ENCODE measurements at regions not wholly inside any gene's neighbourhood (a gene's known extent, or its start where the extent isn't known, plus 50 kb on each side); places are given as distances from the start of the nearest gene placed in this dataset.

DNA sequence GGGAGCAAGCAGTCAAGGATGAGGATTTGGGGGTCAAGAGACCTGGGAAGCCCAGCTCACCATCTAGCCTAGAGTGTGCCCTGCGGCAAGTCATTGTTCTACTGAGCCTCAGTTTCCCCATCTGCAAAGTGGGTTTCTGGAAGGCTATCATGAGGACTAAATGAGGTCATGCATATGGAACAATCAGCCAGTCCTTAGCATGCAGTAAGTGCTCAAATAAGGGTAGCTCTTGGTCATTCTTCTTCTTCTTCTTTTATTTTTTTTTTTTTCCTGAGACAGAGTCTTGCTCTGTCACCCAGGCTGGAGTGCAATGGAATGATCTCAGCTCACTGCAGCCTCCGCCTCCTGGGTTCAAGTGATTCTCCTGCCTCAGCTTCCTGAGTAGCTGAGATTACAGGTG is 99.9 kb upstream of the RUNX3 start:
- intact Hi-C loops (cut with DNase I) = no loop called here
- no peak for TF ChIP-seq EP300 (IDR thresholded peaks at IDR 0.05)
- TF ChIP-seq POLR2AphosphoS5 (IDR thresholded peaks at IDR 0.05) = no peak
- Histone ChIP-seq H3K4me3 (no peak overlapping the region), H3K27ac (replicated peaks in 1 of 4) (no peak overlapping the region), H3K36me3 (no peaks in the 10 kb centered on the region), H3K9me3 (no peaks in the 10 kb centered on the region), H3K4me1 (peaks cover 0 to 17% (median 11%) of the 10 kb centered on the region in 4 donors), H3K27me3 (no peaks in the 10 kb centered on the region)
- DNase-seq (ENCODE audit: extremely low spot score) = no peak
- WGBS = 90% methylated on average over 2 of the region's 2 CpGs

DNA sequence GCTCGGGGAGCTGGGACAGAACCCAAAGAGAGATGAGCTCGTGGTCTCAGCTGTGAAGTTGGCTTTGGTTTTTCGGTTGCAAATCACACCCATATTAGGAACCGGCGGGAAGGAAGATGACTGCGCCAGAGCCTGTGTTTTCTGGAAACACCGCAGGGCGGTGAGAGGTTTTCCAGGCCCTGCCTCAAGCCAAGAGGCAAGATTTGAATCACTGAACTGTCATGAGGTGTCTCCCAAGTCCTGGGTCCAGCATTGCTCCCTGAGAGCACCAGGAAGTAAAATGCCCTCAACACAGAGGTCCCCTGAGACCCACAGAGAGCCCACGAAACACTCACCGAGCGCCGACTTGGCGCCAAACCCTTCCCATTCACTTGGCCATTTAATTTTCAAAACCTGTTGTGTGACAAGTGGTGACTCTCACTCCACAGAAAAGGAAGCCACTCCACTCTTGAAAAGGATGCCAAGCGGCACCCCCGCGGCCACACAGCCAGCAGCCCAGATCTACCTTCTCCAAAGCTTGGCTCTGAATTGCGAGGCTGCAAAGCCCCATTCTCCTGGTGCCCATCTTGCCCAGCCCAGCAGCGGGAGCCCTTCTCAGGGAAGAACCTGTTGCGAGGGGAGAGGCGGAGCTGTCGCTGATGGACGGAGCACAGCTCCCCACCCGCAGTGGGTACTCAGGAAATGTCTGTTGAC is 99.0 kb upstream of the RUNX3 start:
- Histone ChIP-seq H3K4me1 (peaks cover 0 to 14% (median 11%) of the 10 kb centered on the region in 4 donors), H3K9me3 (no peaks in the 10 kb centered on the region), H3K36me3 (no peaks in the 10 kb centered on the region), H3K4me3 (no peak overlapping the region), H3K27me3 (no peaks in the 10 kb centered on the region), H3K27ac (replicated peaks in 1 of 4) (no peak overlapping the region)
- TF ChIP-seq, protein P1, sequence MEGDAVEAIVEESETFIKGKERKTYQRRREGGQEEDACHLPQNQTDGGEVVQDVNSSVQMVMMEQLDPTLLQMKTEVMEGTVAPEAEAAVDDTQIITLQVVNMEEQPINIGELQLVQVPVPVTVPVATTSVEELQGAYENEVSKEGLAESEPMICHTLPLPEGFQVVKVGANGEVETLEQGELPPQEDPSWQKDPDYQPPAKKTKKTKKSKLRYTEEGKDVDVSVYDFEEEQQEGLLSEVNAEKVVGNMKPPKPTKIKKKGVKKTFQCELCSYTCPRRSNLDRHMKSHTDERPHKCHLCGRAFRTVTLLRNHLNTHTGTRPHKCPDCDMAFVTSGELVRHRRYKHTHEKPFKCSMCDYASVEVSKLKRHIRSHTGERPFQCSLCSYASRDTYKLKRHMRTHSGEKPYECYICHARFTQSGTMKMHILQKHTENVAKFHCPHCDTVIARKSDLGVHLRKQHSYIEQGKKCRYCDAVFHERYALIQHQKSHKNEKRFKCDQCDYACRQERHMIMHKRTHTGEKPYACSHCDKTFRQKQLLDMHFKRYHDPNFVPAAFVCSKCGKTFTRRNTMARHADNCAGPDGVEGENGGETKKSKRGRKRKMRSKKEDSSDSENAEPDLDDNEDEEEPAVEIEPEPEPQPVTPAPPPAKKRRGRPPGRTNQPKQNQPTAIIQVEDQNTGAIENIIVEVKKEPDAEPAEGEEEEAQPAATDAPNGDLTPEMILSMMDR (IDR thresholded peaks at IDR 0.05) = no peak
- TF ChIP-seq POLR2A (IDR thresholded peaks at IDR 0.05; ENCODE audit: low read depth) (no peak), EP300 (IDR thresholded peaks at IDR 0.05) (no peak), POLR2AphosphoS5 (IDR thresholded peaks at IDR 0.05) (no peak)
- no peak for DNase-seq (ENCODE audit: extremely low spot score)
- WGBS = 78% methylated on average over 23 of the region's 23 CpGs
- intact Hi-C loops (cut with DNase I) = no loop called here

DNA sequence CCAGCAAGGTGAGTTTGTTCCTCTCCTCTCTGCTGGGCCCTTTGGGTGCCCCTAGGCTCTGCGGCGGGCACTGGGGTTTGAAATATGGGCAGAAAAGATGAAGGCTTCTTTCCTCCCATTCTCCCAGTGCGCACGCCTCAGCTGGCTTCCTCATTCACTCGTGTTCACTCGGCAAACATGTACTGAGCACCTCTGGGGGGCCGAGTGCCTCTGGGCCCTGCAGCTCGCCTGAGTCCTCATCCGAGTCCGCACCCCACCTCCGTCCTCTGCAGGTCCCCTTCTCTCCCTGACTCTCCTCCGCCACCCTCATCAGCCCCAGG is 98.5 kb upstream of the RUNX3 start:
- Histone ChIP-seq H3K36me3 (no peaks in the 10 kb centered on the region), H3K9me3 (no peaks in the 10 kb centered on the region), H3K4me1 (peaks cover 0 to 14% (median 11%) of the 10 kb centered on the region in 4 donors), H3K4me3 (no peak overlapping the region), H3K27ac (replicated peaks in 1 of 4) (no peak overlapping the region), H3K27me3 (no peaks in the 10 kb centered on the region)
- 84% methylated on average over 10 of the region's 12 CpGs for WGBS
- no peak for DNase-seq (ENCODE audit: extremely low spot score)
- intact Hi-C loops (cut with DNase I) = no loop called here
- TF ChIP-seq POLR2A (IDR thresholded peaks at IDR 0.05; ENCODE audit: low read depth) = no peak
- no peak for TF ChIP-seq POLR2AphosphoS5 (IDR thresholded peaks at IDR 0.05)
- TF ChIP-seq EP300 (IDR thresholded peaks at IDR 0.05) = no peak
- TF ChIP-seq, protein P1 (IDR thresholded peaks at IDR 0.05) = no peak

DNA sequence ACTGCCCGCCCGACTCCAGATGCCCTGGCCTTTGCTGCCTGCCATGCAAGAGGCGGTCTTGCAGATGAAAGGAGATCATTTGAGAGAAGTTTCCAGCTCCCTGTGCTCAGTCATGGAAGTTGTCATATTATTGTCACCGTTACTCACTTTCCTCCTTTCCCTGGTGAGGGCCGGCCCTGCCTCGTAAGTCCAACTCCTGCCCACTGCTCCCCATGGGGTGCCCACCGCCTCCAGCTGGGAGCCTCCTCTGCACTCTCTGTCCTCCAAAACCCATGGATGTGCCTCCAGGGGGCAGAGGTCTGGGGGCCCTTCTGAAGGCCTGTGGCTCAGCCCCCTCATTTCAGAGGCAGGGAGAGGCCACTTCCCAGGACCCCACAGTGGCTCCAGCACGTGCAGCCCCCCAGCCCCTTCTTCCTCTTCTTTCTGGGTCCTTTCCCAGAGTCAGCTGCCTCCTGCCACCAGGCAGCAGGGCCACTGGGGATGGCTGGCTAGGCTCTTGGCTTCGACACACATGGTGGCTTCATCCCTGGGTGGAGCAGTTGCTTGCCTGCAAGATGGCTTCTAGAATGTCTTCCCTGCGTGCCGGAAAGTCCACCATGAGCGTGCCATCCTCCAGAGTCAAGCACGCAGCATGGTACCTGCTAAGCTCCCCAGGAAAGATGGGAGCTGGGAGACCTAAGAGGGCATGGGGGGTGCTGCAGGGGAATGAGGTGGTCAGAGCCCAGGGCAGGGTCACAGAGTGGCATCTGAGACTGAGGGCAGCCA is 97.9 kb upstream of the RUNX3 start:
- peaks cover 0 to 15% (median 14%) of the 10 kb centered on the region in 4 donors for H3K4me1 ChIP-seq
- TF ChIP-seq POLR2AphosphoS5 (IDR thresholded peaks at IDR 0.05) = no peak
- TF ChIP-seq POLR2A (IDR thresholded peaks at IDR 0.05; ENCODE audit: low read depth) = no peak
- TF ChIP-seq, protein P1 (IDR thresholded peaks at IDR 0.05) = no peak
- no peak for TF ChIP-seq EP300 (IDR thresholded peaks at IDR 0.05)
- intact Hi-C loops (cut with DNase I) = no loop called here
- H3K27me3 ChIP-seq = no peaks in the 10 kb centered on the region
- no peaks in the 10 kb centered on the region for H3K36me3 ChIP-seq
- no peak overlapping the region for H3K27ac ChIP-seq (replicated peaks in 1 of 4)
- DNase-seq (ENCODE audit: extremely low spot score) = no peak
- H3K4me3 ChIP-seq = no peak overlapping the region
- no peaks in the 10 kb centered on the region for H3K9me3 ChIP-seq
- 96% methylated on average over 9 of the region's 13 CpGs for WGBS

DNA sequence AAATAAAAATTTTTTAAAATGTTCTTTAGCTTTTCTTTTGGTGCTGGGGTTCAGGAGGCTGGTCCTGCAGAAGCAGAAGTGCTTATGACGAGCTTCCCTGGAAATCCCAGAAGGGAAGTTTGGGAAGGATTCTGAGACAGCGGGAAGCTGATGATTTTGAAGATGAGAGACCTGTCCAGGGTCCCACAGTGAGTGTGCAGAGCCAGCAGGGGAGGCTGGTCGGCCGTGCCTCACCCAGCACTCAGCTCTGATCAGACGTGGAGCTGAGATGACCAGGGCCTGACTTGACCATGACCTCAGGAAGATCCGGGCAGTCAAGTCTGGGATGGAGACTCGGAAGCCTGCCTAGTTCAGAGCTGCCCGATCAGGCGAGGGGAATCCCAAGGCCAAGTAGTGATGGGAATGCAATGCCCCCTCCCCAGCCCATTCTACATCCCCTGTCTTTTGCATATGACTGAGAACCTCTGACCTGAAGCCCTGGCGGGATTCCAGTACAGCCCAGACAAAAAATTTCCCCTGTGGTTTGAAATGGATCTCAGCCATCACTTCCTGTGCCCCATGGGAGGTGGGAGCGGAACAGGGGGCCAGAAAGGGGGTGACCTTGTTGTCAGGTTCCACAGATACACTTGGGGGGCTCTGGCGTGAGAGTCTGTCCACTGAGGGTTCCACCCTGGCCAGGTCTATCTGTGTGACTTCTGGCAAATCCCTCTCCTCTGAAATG is 96.8 kb upstream of the RUNX3 start:
- intact Hi-C loops (cut with DNase I) = no loop called here
- H3K4me1 ChIP-seq = peaks cover 7 to 17% (median 16%) of the 10 kb centered on the region in 4 donors
- TF ChIP-seq EP300 (IDR thresholded peaks at IDR 0.05) = no peak
- no peak for TF ChIP-seq POLR2AphosphoS5 (IDR thresholded peaks at IDR 0.05)
- TF ChIP-seq POLR2A (IDR thresholded peaks at IDR 0.05; ENCODE audit: low read depth) = no peak
- TF ChIP-seq, protein P1 (IDR thresholded peaks at IDR 0.05) = no peak
- DNase-seq (ENCODE audit: extremely low spot score) = no peak
- no peak overlapping the region for H3K4me3 ChIP-seq
- H3K27me3 ChIP-seq = no peaks in the 10 kb centered on the region
- no peaks in the 10 kb centered on the region for H3K36me3 ChIP-seq
- no peaks in the 10 kb centered on the region for H3K9me3 ChIP-seq
- H3K27ac ChIP-seq (replicated peaks in 1 of 4) = no peak overlapping the region
- 53% methylated on average over 11 of the region's 12 CpGs for whole genome bisulfite sequencing
